Stimulated activated CD4-positive, alpha-beta T cell treated with anti-CD3 and anti-CD28 coated beads, TNF-alpha, amount 100 ng/mL, for 24 hours (primary cell): ENCODE measurements at regions not wholly inside any gene's neighbourhood (a gene's known extent, or its start where the extent isn't known, plus 50 kb on each side); places are given as distances from the start of the nearest gene placed in this dataset.
"Not testable (repeated sequence)": the region's sequence is repeated elsewhere in the genome, so short reads cannot be mapped to it uniquely, and the experiment has no call there.

Experiments
- DNase-seq, 3 experiments: peaks; one replicate each; pipeline ENCODE4 v3.0.0-alpha.2; 2020; ENCODE audit warnings: low read depth in 3 of 3

GRCh38 chr3:655824-656223 lies 437.0 kb upstream of the CNTN6 start:
- DNase-seq, result no peak

DNA sequence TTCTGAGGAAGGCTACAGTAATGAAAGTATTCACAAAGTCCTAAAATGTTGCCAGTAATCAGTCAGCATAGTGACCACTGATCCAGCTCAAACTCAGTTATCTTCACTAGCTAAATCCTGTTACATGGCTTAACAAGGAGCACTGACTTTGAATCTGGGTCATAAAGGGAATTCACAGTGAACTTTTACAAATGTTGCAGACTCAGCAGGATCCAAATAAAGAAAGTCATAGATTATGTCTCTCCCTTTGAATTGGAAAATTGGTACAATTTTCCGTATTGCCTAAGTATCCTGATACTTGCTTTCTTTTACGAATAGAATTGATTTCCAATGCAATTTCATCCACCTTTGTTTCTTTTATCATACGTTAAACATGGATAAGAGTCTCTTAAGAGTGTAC lies 431.5 kb upstream of the CNTN6 start:
- DNase-seq, result no peak

DNA sequence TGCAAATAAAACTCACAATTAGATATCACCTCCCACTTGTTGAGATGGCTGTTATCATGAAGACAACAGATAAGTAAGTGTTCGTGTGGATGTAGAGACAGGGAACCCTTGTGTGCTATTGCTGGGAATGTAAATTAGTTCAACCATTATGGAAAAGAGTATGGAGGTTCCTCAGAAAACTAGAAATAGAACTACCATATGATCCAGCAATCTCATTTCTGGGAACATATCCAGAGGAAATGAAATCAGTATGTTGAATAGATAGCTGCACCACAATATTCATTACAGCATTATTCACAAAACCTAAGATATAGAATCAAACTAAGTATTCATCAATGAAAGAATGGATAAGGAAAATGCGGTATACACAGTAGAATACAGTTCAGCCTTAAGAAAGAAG lies 418.7 kb upstream of the CNTN6 start:
- DNase-seq, result no peak

DNA sequence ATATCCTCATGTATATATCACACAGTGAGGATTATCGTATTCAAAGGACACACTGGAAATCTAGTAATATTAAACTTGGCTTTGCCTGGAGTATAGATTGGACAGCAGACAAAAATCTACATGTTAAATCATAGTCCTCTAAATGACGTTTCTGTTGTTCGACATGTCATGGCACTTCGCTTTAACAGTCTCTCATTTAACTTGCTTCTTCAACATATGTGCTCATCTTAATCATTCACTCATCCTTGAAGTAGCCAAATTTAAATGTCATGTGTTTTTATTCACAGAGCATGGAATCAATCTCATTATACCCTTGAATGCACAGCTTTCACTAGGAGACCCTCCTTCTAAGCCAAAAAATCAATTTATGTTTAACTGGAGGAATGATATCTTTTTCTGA lies 417.0 kb upstream of the CNTN6 start:
- DNase-seq, result no peak

DNA sequence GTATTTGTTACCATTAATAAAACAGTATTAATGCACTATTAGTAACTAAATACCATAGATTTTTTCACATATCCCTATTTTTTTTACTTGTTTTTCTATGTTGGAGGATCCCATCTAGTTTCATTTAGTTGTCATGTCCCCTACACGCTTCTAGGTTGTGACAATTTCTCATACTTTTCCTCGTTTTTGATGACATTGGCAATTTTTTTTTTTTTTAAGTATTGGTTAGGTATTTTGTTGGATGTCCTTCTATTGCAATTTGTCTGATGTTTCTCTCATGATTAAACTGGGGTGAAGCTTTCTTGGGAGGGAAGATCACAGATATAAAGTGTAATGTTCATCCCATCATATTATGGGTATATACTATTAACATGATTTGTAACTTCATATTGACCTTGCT lies 409.1 kb upstream of the CNTN6 start:
- DNase-seq, result no peak

GRCh38 chr3:690770-691169 lies 402.1 kb upstream of the CNTN6 start:
- no peak for DNase-seq

DNA sequence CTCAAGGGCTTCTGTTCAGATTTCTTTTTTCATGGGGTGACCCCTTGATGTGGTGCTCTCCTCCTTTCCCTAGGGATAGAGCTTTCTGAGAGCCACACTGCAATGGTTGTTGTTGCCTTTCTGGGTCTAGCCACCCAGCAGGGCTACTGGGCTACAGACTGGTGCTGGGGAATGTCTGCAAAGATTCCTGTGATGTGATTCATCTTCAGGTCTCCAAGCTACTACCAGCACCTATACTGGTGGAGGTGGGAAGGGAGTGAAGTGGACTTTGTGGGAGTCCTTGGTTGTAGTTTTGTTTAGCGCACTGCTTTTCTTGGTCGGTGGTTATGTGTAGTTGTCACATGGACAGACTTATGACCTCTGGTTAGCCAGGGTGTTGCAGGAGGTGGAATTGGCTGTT lies 392.3 kb upstream of the CNTN6 start:
- DNase-seq, result no peak

GRCh38 chr3:707041-707440 lies 385.8 kb upstream of the CNTN6 start:
- no peak for DNase-seq

DNA sequence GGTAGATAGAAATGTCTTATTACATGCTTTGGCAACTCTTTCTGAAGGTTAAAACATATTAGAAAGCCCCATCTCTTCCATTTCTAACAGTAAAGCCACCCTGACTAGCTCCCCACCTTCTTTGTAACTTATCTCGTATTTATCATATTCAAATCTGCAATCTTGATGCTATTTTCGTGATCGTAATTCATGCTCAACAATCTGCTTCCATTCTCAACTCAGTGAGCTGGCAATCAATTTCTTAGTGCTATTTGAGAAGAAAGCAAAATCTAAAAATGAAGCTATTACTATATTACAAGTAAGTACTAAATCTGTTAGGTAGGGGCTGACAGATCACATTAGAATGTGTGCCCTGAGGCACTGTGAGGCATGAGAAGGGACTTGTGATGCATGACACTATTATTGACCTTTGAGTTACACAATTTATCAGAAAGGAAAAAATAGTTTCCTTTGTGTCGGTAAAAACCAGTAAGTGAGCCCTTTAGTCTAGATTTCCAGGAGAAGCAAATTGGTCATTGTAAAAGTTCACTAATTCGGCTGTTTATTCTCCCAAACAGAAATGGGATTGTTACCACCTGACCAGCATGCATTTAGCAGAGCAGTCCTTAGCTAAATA lies 379.7 kb upstream of the CNTN6 start:
- DNase-seq, result no peak

DNA sequence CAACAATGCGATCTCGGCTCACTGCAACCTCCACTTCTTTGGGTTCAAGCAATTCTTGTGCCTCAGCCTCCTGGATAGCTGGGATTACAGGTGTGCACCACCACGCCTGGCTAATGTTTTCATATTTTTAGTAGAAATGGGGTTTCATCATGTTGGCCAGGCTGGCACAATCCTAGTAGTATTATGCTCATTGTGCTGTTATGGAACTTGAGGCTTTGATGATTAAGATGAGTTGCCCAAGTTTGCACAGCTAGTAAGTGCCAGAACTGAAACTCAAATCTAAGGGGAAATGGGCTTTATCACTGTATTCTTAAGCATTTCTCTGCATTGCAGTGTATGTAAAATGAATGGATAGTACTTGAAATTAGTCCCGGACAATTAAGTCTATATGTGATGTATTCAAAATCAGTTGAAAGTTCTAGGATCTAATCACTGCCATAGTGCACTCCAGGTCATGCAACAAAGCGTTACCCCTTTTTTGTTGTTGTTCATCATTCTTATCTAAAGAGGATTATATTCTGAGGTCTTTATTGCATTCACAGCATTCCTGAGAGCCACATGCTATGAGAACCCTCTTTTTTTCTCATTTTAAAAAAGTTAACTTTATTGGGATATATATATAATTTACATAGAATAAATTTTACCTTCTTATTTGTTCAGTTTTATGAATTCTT lies 378.7 kb upstream of the CNTN6 start:
- no peak for DNase-seq

DNA sequence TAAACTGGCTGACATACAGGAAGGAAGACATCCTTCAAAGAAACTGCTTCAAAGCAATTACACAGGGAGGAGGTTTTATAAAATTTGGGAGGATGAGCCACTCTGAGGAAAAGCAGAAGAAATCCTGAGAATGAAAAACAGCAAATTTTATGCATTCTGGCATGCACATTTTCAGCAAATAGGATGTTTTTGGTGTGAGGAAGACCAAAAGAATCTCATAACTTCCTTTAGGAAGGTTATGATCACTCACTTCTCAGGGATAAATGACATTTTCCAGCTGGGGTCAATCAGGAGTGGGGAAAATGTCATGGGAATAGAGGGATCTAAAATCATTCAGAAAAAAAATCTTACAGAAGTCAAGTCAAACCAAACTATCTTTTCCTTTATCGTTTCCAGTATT lies 371.7 kb upstream of the CNTN6 start:
- no peak for DNase-seq

DNA sequence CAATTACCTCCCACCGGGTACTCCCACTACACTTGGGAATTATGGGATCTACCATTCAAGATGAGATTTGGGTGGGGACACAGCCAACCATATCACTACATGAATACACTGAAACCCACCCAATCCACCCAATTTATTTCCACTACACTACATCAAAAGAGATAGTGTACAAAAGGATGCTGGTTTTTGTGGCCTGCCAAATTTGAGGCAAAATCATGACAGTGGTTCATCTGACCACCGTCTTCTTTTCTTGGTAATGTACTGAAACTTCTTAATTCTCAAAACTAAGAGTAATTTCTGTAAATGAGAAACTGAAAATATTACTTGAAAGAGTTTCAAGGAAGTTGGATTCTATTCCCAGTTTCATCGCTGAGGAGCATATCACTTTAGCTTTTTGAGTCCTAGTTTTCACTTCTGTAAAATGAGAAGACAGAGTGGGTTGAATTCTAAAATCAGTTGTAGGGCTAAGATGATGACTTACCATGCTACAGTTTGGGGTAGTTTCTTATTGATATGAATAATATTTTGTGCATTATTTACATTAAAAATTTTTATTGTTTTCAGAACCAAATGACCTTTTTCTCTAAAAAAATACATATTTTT lies 360.4 kb upstream of the CNTN6 start:
- no peak for DNase-seq

- DNase-seq, result no peak
Measured at GRCh38 chr3:733313-733712, 359.5 kb upstream of the CNTN6 start.

DNA sequence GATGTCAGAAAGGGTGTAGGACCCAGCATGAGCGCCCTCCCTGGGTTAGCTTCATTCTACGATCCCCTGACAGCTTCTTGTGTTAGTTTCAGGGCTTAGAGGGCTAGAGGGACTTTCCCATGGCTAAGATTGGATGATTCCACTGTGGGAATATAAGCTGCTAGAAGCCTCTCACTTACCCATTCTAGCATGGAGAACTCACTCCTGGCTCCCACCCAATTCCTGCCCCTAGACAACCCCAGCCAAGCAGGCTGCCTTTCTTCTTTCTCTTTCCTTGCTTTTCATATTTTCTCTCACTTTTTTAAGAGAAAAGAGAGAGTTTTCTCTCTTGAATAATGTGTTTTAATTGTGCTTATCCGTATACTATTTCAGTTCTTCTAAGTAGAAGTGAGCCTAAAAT lies 335.1 kb upstream of the CNTN6 start:
- DNase-seq, result no peak

DNA sequence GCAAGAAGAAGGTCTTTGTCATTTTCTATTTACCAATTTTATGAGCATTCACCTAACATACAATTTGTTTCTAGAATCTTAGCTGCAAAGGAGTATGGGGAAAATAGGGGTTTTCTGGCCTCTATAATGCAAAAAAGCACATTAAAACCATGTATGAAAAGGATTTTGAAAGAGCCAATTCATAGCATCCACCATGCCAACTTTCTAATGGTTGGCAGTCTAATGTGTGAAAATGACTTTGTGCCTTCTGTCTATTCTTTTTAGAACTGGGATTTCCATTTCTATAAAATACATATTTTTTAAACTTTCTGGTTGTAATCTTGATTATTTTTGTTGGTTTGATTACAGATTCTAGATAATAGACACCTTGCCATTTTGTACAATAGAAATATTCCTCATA lies 333.7 kb upstream of the CNTN6 start:
- DNase-seq, result no peak

- not testable (repeated sequence) for DNase-seq
Measured at GRCh38 chr3:773433-773832, 319.4 kb upstream of the CNTN6 start.

GRCh38 chr3:775178-775880 lies 317.5 kb upstream of the CNTN6 start:
- DNase-seq, result no peak

- DNase-seq, result no peak
Measured at GRCh38 chr3:780505-780904, 312.3 kb upstream of the CNTN6 start.

GRCh38 chr3:791442-791841 lies 301.4 kb upstream of the CNTN6 start:
- DNase-seq, result no peak

GRCh38 chr3:792630-793029 lies 300.2 kb upstream of the CNTN6 start:
- no peak for DNase-seq

DNA sequence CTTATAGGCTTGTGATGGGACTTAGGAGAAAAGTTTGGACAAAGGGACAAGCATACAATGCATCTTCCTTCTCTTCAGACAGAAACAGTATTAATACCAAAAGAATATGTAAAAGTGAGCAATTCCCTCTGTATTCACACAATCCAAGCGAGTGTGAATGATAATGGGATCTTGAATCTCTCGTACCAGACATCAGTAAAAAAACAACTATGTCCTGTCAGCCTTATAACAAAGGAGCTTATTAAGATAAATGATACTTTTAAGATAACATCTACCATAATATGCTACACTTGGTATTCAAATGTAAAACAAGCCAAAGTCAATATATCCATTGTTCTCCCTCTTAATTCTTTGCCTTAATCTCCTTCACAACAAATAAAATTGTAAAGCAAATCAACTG lies 288.6 kb upstream of the CNTN6 start:
- DNase-seq, result no peak

DNA sequence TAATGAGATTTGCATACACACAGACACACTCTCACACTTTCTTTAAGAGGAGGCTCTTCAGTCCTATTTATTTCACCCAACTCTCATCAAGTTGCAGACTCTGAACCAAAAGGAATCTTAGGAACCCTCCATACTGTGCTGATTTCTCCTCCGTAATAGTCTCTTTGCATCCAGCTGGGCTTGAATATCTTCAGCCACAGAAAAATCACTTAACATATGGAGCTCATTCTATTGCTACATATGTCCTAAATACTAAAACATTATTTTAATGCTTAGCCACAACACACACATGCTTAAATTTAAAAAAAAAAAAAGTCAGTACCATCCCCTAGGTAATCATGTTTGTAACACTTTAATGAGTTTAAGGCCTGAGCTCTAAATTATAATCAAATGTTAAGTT lies 287.5 kb upstream of the CNTN6 start:
- DNase-seq, result no peak

DNA sequence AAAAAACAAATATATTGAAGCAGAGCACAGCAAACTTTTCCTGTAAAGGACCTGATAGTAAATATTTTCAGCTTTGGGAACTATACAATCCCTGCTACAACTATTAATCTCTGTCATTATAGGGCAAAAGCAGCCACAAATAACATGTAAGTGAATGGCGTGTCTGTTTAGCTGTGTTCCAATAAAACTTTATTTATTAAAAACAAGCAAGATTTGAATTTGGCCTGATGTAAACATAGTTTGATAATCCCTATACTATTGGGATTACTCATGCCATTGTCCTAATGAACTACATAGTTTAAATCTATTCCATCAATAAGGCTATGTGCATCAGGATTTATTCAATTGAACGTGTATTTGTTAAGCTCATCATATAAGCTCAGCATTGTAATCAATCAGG lies 286.8 kb upstream of the CNTN6 start:
- no peak for DNase-seq
